Endodermal cell (in vitro differentiated cells): ENCODE measurements at regions not wholly inside any gene's neighbourhood (a gene's known extent, or its start where the extent isn't known, plus 50 kb on each side); places are given as distances from the start of the nearest gene placed in this dataset.
A peak's percentile ranks its signal among the peaks of the same experiment; 100 is the strongest.

Experiments used
- DNase-seq: peaks from one replicate; pipeline ENCODE4 v3.0.0-alpha.2; 2017
- H3K27ac ChIP-seq: 2 replicates; pipeline ENCODE4 v1.5.1; 2013; ENCODE audit warnings: mild to moderate bottlenecking, low read depth, low read length, moderate library complexity
- H3K27me3 ChIP-seq: 2 replicates; pipeline ENCODE4 v1.6.1; 2013; ENCODE audit warnings: mild to moderate bottlenecking, low read length, moderate library complexity; ENCODE audit not compliant: insufficient read depth, control insufficient read depth, poor library complexity, severe bottlenecking
- H3K36me3 ChIP-seq: 2 replicates; pipeline ENCODE4 v1.7.0; 2013; ENCODE audit warnings: mild to moderate bottlenecking, low read length, moderate library complexity; ENCODE audit not compliant: control insufficient read depth, insufficient read depth
- H3K4me1 ChIP-seq: one replicate; pipeline ENCODE4 v1.7.0; 2013; ENCODE audit warnings: low read length; ENCODE audit not compliant: control insufficient read depth, insufficient read depth
- H3K4me3 ChIP-seq: 2 replicates; pipeline ENCODE4 v1.5.1; 2013; ENCODE audit warnings: mild to moderate bottlenecking, low read length, moderate library complexity
- H3K9ac ChIP-seq: 2 replicates; pipeline ENCODE4 v1.6.1; 2013; ENCODE audit warnings: mild to moderate bottlenecking, low read length, moderate library complexity; ENCODE audit not compliant: poor library complexity, severe bottlenecking; ENCODE audit errors: extremely low read depth
- H3K9me3 ChIP-seq: 2 replicates; pipeline ENCODE4 v1.6.1; 2013; ENCODE audit warnings: mild to moderate bottlenecking, low read length, moderate library complexity; ENCODE audit not compliant: control insufficient read depth
- H3K27ac Mint-ChIP-seq: 2 replicates; pipeline ENCODE4 v1.8.0; 2020; ENCODE audit warnings: mixed read lengths
- H3K27me3 Mint-ChIP-seq: 2 replicates; pipeline ENCODE4 v1.8.0; 2021; ENCODE audit warnings: mild to moderate bottlenecking, mixed read lengths; ENCODE audit not compliant: insufficient read depth
- H3K36me3 Mint-ChIP-seq: 2 replicates; pipeline ENCODE4 v1.8.0; 2020; ENCODE audit warnings: low read depth, mixed read lengths
- H3K4me1 Mint-ChIP-seq: 2 replicates; pipeline ENCODE4 v1.8.0; 2020; ENCODE audit warnings: mixed read lengths
- H3K4me3 Mint-ChIP-seq: 2 replicates; pipeline ENCODE4 v1.8.0; 2020; ENCODE audit warnings: mild to moderate bottlenecking, moderate library complexity, mixed read lengths
- H3K9me3 Mint-ChIP-seq: 2 replicates; pipeline ENCODE4 v1.8.0; 2020; ENCODE audit warnings: mild to moderate bottlenecking, mixed read lengths
- WGBS, 2 experiments: methylation state at CpG; one replicate each; pipeline versions ENCODE4 v1.1.5 to v1.1.7; 2013; ENCODE audit warnings: missing lambda C conversion rate in 2 of 2, mixed read lengths in 1 of 2; ENCODE audit not compliant: insufficient coverage in 1 of 2, insufficient read length in 1 of 2; 5-methylcytosine and 5-hydroxymethylcytosine counted together
- TF ChIP-seq, protein P1 (sequence below): fragments of 200-600 bp; sonication (generic); conservative IDR thresholded peaks from 2 replicates; pipeline ENCODE4 v1.5.0; 2021; ENCODE audit warnings: antibody characterized with exemption, mild to moderate bottlenecking

DNA sequence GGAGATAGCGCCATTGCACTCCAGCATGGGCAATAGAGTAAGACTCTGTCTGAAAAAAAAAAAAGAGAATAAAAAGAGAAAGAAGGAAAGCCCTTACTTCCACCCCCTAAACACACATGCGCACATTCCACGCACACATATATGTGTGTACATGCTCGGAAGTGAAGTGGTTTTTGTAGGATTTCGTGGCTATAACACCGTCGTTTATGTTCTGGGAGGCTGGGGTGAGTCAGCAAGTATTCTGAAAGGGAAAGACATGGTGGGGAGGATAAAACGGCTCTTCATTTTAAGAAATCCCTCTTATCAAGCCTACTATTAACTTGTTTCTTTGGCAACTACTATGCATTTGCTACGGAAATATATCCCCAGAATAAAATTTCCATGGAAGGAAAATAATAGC, 422.8 kb upstream of the TBL1XR1 start:
- TF ChIP-seq, protein P1, sequence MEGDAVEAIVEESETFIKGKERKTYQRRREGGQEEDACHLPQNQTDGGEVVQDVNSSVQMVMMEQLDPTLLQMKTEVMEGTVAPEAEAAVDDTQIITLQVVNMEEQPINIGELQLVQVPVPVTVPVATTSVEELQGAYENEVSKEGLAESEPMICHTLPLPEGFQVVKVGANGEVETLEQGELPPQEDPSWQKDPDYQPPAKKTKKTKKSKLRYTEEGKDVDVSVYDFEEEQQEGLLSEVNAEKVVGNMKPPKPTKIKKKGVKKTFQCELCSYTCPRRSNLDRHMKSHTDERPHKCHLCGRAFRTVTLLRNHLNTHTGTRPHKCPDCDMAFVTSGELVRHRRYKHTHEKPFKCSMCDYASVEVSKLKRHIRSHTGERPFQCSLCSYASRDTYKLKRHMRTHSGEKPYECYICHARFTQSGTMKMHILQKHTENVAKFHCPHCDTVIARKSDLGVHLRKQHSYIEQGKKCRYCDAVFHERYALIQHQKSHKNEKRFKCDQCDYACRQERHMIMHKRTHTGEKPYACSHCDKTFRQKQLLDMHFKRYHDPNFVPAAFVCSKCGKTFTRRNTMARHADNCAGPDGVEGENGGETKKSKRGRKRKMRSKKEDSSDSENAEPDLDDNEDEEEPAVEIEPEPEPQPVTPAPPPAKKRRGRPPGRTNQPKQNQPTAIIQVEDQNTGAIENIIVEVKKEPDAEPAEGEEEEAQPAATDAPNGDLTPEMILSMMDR = no peak
- no peaks in the 10 kb centered on the region for H3K9me3 ChIP-seq
- no peaks in the 10 kb centered on the region for H3K27me3 ChIP-seq
- no peak overlapping the region for H3K27ac Mint-ChIP-seq
- H3K36me3 ChIP-seq = no peaks in the 10 kb centered on the region
- H3K27ac ChIP-seq = no peak overlapping the region
- no peak for DNase-seq
- no peaks in the 10 kb centered on the region for H3K36me3 Mint-ChIP-seq
- H3K4me3 ChIP-seq = no peak overlapping the region
- H3K4me3 Mint-ChIP-seq = no peak overlapping the region
- WGBS, 2 experiments = 93 to 95% methylated on average over 5 to 8 of the region's 9 CpGs
- H3K9ac ChIP-seq = no peak overlapping the region
- H3K4me1 Mint-ChIP-seq = peaks cover 9% of the 10 kb centered on the region
- no peaks in the 10 kb centered on the region for H3K27me3 Mint-ChIP-seq
- no peaks in the 10 kb centered on the region for H3K4me1 ChIP-seq
- no peaks in the 10 kb centered on the region for H3K9me3 Mint-ChIP-seq

DNA sequence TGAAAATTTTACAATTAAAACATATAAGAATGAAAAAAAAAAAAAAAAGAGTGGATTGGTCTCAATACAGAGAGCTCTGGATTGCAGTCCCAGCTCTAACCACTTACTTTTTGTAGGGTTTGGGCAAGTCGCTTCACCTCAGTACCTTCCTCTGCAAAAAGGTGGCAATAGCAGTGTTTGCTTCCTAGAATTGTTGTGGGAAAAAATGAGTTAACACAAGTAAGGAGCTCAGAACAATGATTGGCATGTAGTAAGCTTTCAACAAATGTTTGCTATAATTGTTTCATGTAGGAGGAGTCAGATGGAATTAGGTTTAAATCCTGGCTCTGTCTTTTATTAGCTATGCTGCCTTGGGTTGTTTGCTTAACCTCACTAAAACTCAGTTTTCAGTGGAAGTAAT, 425.2 kb upstream of the TBL1XR1 start:
- Histone ChIP-seq H3K9ac (no peak overlapping the region), H3K9me3 (no peaks in the 10 kb centered on the region), H3K27me3 (no peaks in the 10 kb centered on the region), H3K27ac (no peak overlapping the region), H3K36me3 (no peaks in the 10 kb centered on the region), H3K4me1 (no peaks in the 10 kb centered on the region), H3K4me3 (no peak overlapping the region)
- H3K4me3 Mint-ChIP-seq = no peak overlapping the region
- 88 to 100% methylated on average over 1 of the region's 1 CpG for WGBS, 2 experiments
- no peaks in the 10 kb centered on the region for H3K27me3 Mint-ChIP-seq
- H3K36me3 Mint-ChIP-seq = no peaks in the 10 kb centered on the region
- peaks cover 9% of the 10 kb centered on the region for H3K4me1 Mint-ChIP-seq
- no peak overlapping the region for H3K27ac Mint-ChIP-seq
- H3K9me3 Mint-ChIP-seq = peaks cover 3% of the 10 kb centered on the region
- TF ChIP-seq, protein P1 = peak; percentile 58
- DNase-seq = no peak

DNA sequence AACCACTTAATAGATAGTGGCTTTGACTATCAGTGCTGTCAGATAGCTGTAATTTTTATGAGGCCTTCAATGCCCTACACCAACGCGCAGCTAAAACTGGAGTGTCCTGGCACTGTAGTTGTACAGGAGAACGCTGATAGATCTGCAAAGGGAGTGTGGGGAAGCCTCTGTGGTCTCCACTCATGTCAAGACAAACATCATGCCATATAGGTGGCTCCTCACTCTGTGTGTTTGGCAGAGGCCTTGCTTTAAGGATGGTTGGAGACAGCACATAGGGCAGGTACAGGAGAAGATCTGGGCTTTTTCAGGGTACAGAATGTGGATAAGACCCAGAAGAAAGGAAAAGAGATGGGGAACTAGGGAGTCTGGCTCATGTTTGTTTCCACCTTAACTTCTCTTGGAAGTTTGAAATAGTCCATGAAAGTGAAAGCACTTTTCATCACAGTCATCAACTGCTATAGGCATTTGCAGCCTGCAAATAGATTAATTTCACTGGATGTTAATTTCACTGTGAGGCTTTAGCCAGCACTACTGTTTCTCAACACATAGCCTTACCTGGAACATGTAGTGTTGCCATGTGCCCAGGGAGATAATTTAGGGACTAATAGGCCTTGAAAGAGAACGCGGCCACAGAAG, 425.8 kb upstream of the TBL1XR1 start:
- no peaks in the 10 kb centered on the region for H3K36me3 Mint-ChIP-seq
- H3K9me3 Mint-ChIP-seq = peaks cover 5% of the 10 kb centered on the region
- Histone ChIP-seq H3K27me3 (no peaks in the 10 kb centered on the region), H3K36me3 (no peaks in the 10 kb centered on the region), H3K9ac (no peak overlapping the region), H3K9me3 (no peaks in the 10 kb centered on the region), H3K27ac (no peak overlapping the region), H3K4me1 (no peaks in the 10 kb centered on the region), H3K4me3 (no peak overlapping the region)
- WGBS, 2 experiments = 97 to 100% methylated on average over 3 to 5 of the region's 5 CpGs
- no peak for DNase-seq
- H3K4me3 Mint-ChIP-seq = no peak overlapping the region
- H3K4me1 Mint-ChIP-seq = peaks cover 9% of the 10 kb centered on the region
- TF ChIP-seq, protein P1 = no peak
- no peak overlapping the region for H3K27ac Mint-ChIP-seq
- H3K27me3 Mint-ChIP-seq = no peaks in the 10 kb centered on the region
